ENCODE measurements at regions not wholly inside any gene's neighbourhood (a gene's known extent, or its start where the extent isn't known, plus 50 kb on each side); places are given as distances from the start of the nearest gene placed in this dataset.
"Not testable (repeated sequence)": the region's sequence is repeated elsewhere in the genome, so short reads cannot be mapped to it uniquely, and the experiment has no call there.

DNA sequence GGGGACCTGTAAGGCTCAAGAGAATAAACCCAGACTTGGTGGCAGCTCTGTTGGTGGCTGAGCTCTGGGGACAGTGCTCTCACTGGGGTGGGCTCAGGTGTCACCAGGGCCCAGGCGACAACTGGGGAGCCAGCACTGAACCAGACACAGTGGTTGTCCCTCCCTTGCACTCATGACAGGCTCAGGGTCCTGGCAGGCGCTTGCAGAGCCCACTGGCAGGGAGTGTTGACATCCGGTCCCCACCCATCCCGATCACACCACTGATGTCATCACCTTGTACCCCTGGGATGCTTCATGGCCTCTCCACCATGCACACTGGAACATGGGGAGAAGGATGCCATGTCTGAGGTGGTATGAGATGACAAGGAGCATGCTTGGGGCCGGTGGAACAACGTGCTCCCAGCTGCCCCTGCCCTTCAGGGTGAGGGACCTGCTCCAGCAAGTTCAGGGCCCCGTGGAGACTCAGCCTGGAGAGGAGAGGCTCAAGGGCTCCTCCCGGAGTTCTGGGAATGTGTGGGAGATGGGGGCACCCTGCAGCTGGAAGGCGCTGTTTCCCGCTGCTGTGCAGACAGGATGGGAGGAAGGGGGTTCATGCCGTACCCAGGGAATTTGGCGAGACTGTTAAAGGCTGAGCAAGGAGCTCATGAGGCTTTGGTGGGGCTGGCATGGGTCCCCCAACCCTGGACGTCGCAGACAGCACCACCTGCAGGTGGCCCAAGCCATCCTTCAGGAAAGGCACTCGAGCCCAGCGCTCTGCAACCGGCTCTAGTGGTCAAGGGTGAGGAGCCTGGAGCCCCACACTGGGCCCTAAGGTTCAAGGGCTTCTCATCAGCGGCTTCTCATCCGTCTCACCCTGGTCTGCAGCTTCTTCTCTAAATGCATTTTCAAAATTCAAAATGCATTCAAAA is 141.1 kb upstream of the ZNF469 start:
- H3K4me3 ChIP-seq (ENCODE audit: control extremely low read depth in 1 of 5, extremely low read depth in 1 of 5, insufficient read depth in 1 of 5, low read depth in 2 of 5, low read length in 4 of 5); intact Hi-C loops (cut with micrococcal nuclease); H3K4me2 ChIP-seq (replicated peaks; ENCODE audit: low read depth, low read length, poor library complexity, severe bottlenecking); H4K20me1 ChIP-seq (ENCODE audit: control insufficient read depth, insufficient read depth, low read length, poor library complexity, severe bottlenecking); H3K4me1 ChIP-seq (ENCODE audit: control insufficient read depth in 2 of 2, insufficient read depth in 2 of 2, low read length in 2 of 2); H3K27ac ChIP-seq (ENCODE audit: low read length in 2 of 2); H3K36me3 ChIP-seq (replicated peaks in 1 of 2; ENCODE audit: control extremely low read depth in 1 of 2, control insufficient read depth in 1 of 2, extremely low read depth in 1 of 2, insufficient read depth in 2 of 2, low read length in 1 of 2); ATAC-seq (ENCODE audit: low read depth); DNase-seq; H3K9me3 Mint-ChIP-seq (ENCODE audit: insufficient read depth); H3K4me1 Mint-ChIP-seq; H3K27me3 Mint-ChIP-seq; H3K27me3 ChIP-seq (replicated peaks in 1 of 4; ENCODE audit: control extremely low read depth in 1 of 4, control insufficient read depth in 3 of 4, insufficient read depth in 4 of 4, low read length in 3 of 4); H3K9me3 ChIP-seq (ENCODE audit: control extremely low read depth in 1 of 3, control insufficient read depth in 2 of 3, insufficient read depth in 1 of 3, low read length in 2 of 3); H3K79me2 ChIP-seq (ENCODE audit: control insufficient read depth, insufficient read depth, low read length); H3K4me3 Mint-ChIP-seq; H2AFZ ChIP-seq (ENCODE audit: insufficient read depth, low read depth, low read length, poor library complexity, severe bottlenecking); H3K27ac Mint-ChIP-seq; H3K9ac ChIP-seq (ENCODE audit: low read length): not testable (repeated sequence)
- WGBS (ENCODE audit: insufficient coverage) = 83% methylated on average over 13 of the region's 19 CpGs
- POLR2A ChIA-PET = interaction anchor here (0.7 kb wide), 1 partner anchor 51 kb away, joined by 4 read pairs; no protein-coding TSS in a partner anchor
- CTCF ChIA-PET = interaction anchor here (0.7 kb wide), 1 partner anchor 83 kb away, joined by 3 read pairs; no protein-coding TSS in a partner anchor

DNA sequence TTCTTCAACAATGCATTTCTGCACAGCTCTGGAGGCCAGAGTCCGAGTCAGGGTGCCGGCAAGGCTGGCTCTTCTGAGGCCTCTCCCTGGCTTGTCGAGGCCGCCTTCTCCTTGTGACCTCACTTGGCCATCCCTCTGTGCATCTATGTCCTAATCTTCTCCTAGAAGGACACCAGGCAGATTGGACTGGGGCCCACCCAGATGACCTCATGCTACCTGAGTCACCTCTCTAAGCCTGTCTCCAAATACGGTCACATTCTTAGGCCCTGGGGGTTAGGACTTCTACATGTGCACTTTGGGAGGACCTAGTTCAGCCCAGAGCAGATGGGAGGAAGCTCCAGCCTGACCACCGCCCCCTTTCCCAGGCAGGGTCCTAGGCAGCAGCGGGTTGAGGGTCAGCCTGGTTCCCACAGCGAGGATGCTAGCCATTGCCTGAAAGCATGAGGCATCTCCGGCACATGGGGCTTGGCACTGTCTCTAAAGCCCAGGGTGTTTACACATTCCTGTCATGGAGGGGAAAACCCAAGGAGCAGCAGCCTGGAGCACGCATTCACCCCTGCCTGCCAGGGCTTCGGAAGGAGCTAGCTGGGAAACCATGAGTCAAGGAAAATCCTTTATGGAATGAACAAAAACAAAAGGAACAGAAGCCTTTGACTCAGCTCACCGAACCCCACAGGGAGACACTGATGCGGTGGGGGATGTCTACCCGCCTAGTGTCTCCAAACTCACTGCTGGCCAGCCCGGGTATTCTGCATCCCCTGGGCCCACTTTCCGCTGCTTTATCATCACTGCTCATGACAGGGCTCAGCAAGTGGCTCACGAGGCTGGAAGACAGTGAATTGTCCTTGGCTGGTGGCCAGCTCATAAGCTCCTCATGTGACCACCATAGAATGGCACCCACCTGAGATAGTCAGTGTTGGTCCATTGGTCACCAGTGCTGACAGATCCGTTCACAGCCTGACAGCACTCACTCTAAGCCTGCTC is 140.2 kb upstream of the ZNF469 start:
- H2AFZ ChIP-seq (ENCODE audit: insufficient read depth, low read depth, low read length, poor library complexity, severe bottlenecking); H3K27me3 Mint-ChIP-seq; H3K4me1 Mint-ChIP-seq; H4K20me1 ChIP-seq (ENCODE audit: control insufficient read depth, insufficient read depth, low read length, poor library complexity, severe bottlenecking); H3K9me3 Mint-ChIP-seq (ENCODE audit: insufficient read depth); H3K4me2 ChIP-seq (replicated peaks; ENCODE audit: low read depth, low read length, poor library complexity, severe bottlenecking); ATAC-seq (ENCODE audit: low read depth); H3K9ac ChIP-seq (ENCODE audit: low read length); H3K9me3 ChIP-seq (ENCODE audit: control extremely low read depth in 1 of 3, control insufficient read depth in 2 of 3, insufficient read depth in 1 of 3, low read length in 2 of 3); H3K79me2 ChIP-seq (ENCODE audit: control insufficient read depth, insufficient read depth, low read length); H3K27ac Mint-ChIP-seq; H3K4me3 Mint-ChIP-seq; CTCF ChIA-PET; H3K36me3 ChIP-seq (replicated peaks in 1 of 2; ENCODE audit: control extremely low read depth in 1 of 2, control insufficient read depth in 1 of 2, extremely low read depth in 1 of 2, insufficient read depth in 2 of 2, low read length in 1 of 2); intact Hi-C loops (cut with micrococcal nuclease); H3K27me3 ChIP-seq (replicated peaks in 1 of 4; ENCODE audit: control extremely low read depth in 1 of 4, control insufficient read depth in 3 of 4, insufficient read depth in 4 of 4, low read length in 3 of 4); H3K27ac ChIP-seq (ENCODE audit: low read length in 2 of 2); H3K4me3 ChIP-seq (ENCODE audit: control extremely low read depth in 1 of 5, extremely low read depth in 1 of 5, insufficient read depth in 1 of 5, low read depth in 2 of 5, low read length in 4 of 5); DNase-seq; H3K4me1 ChIP-seq (ENCODE audit: control insufficient read depth in 2 of 2, insufficient read depth in 2 of 2, low read length in 2 of 2): not testable (repeated sequence)
- WGBS (ENCODE audit: insufficient coverage) = 90% methylated on average over 15 of the region's 18 CpGs
- POLR2A ChIA-PET = interaction anchor here (0.7 kb wide), 1 partner anchor 50 kb away, joined by 4 read pairs; no protein-coding TSS in a partner anchor

DNA sequence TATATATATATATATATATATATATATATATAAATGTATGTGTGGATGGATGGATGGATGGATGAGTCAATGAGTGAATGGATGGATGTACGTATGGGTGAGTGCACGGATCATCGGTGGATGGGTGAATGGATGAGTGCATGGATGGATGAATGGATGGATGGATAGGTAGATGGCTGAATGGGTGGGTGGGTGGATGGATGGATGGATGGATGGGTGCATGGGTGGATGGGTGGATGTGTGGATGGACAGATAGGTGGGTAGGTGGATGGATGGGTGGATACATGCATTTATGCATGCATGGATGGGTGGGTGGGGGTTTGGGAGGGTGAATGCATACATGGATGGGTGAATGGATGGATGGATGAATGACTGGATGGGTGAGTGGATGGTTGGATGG is 138.8 kb upstream of the ZNF469 start:
- H2AFZ ChIP-seq (ENCODE audit: insufficient read depth, low read depth, low read length, poor library complexity, severe bottlenecking); H3K79me2 ChIP-seq (ENCODE audit: control insufficient read depth, insufficient read depth, low read length); H3K9me3 ChIP-seq (ENCODE audit: control extremely low read depth in 1 of 3, control insufficient read depth in 2 of 3, insufficient read depth in 1 of 3, low read length in 2 of 3); H3K4me1 ChIP-seq (ENCODE audit: control insufficient read depth in 2 of 2, insufficient read depth in 2 of 2, low read length in 2 of 2); H3K4me3 ChIP-seq (ENCODE audit: control extremely low read depth in 1 of 5, extremely low read depth in 1 of 5, insufficient read depth in 1 of 5, low read depth in 2 of 5, low read length in 4 of 5); H3K4me3 Mint-ChIP-seq; ATAC-seq (ENCODE audit: low read depth); H3K27me3 Mint-ChIP-seq; H3K27ac Mint-ChIP-seq; H3K9me3 Mint-ChIP-seq (ENCODE audit: insufficient read depth); intact Hi-C loops (cut with micrococcal nuclease); H3K27me3 ChIP-seq (replicated peaks in 1 of 4; ENCODE audit: control extremely low read depth in 1 of 4, control insufficient read depth in 3 of 4, insufficient read depth in 4 of 4, low read length in 3 of 4); H3K9ac ChIP-seq (ENCODE audit: low read length); H4K20me1 ChIP-seq (ENCODE audit: control insufficient read depth, insufficient read depth, low read length, poor library complexity, severe bottlenecking); H3K27ac ChIP-seq (ENCODE audit: low read length in 2 of 2); POLR2A ChIA-PET; H3K4me2 ChIP-seq (replicated peaks; ENCODE audit: low read depth, low read length, poor library complexity, severe bottlenecking); H3K36me3 ChIP-seq (replicated peaks in 1 of 2; ENCODE audit: control extremely low read depth in 1 of 2, control insufficient read depth in 1 of 2, extremely low read depth in 1 of 2, insufficient read depth in 2 of 2, low read length in 1 of 2); H3K4me1 Mint-ChIP-seq; CTCF ChIA-PET; DNase-seq: not testable (repeated sequence)
- WGBS (ENCODE audit: insufficient coverage) = 98% methylated on average over 3 of the region's 3 CpGs
